GM21786 (cell line): ENCODE measurements at regions not wholly inside any gene's neighbourhood (a gene's known extent, or its start where the extent isn't known, plus 50 kb on each side); places are given as distances from the start of the nearest gene placed in this dataset.
"Not testable (repeated sequence)": the region's sequence is repeated elsewhere in the genome, so short reads cannot be mapped to it uniquely, and the experiment has no call there.

Experiments
- ATAC-seq: cut with Tn5 transposase; IDR thresholded peaks from one replicate; pipeline ENCODE4 v1.9.1; 2021; ENCODE audit not compliant: unreplicated experiment

GRCh38 chr3:145070795-145071194, 1090.2 kb downstream of the PLOD2 start:
- ATAC-seq = no peak

- no peak for ATAC-seq
Observed at GRCh38 chr3:145079436-145079835, 1081.5 kb downstream of the PLOD2 start.

- no peak for ATAC-seq
Observed at GRCh38 chr3:145087038-145087437, 1073.9 kb downstream of the PLOD2 start.

- peak; percentile 86 for ATAC-seq
Observed at GRCh38 chr3:145088917-145089316, 1072.1 kb downstream of the PLOD2 start.

- no peak for ATAC-seq
Observed at GRCh38 chr3:145089337-145089736, 1071.6 kb downstream of the PLOD2 start.

- peak; percentile 95 for ATAC-seq
Observed at GRCh38 chr3:145094355-145094941, 1066.5 kb downstream of the PLOD2 start.

- not testable (repeated sequence) for ATAC-seq
Observed at GRCh38 chr3:145111141-145111540, 1049.8 kb downstream of the PLOD2 start.

GRCh38 chr3:145116769-145117168, 1044.2 kb downstream of the PLOD2 start:
- ATAC-seq = no peak

- peak; percentile 55 for ATAC-seq
Observed at GRCh38 chr3:145118303-145118702, 1042.7 kb downstream of the PLOD2 start.

GRCh38 chr3:145124900-145125678, 1035.9 kb downstream of the PLOD2 start:
- no peak for ATAC-seq

- no peak for ATAC-seq
Observed at GRCh38 chr3:145133281-145133680, 1027.7 kb downstream of the PLOD2 start.

- no peak for ATAC-seq
Observed at GRCh38 chr3:145134738-145135137, 1026.2 kb downstream of the PLOD2 start.

- no peak for ATAC-seq
Observed at GRCh38 chr3:145144361-145144760, 1016.6 kb downstream of the PLOD2 start.

- ATAC-seq = no peak
Observed at GRCh38 chr3:145145461-145145860, 1015.5 kb downstream of the PLOD2 start.

- no peak for ATAC-seq
Observed at GRCh38 chr3:145159640-145160039, 1001.3 kb downstream of the PLOD2 start.

- no peak for ATAC-seq
Observed at GRCh38 chr3:145170121-145170520, 990.9 kb downstream of the PLOD2 start.

GRCh38 chr3:145175626-145176025, 985.4 kb downstream of the PLOD2 start:
- ATAC-seq = no peak

GRCh38 chr3:145176907-145177306, 984.1 kb downstream of the PLOD2 start:
- ATAC-seq = no peak

GRCh38 chr3:145177828-145178227, 983.2 kb downstream of the PLOD2 start:
- no peak for ATAC-seq

GRCh38 chr3:145182196-145182911, 978.6 kb downstream of the PLOD2 start:
- no peak for ATAC-seq

GRCh38 chr3:145183261-145183660, 977.7 kb downstream of the PLOD2 start:
- no peak for ATAC-seq
